HL-60 (cell line): ENCODE measurements at regions not wholly inside any gene's neighbourhood (a gene's known extent, or its start where the extent isn't known, plus 50 kb on each side); places are given as distances from the start of the nearest gene placed in this dataset.

Experiments
- CTCF ChIP-seq: IDR thresholded peaks from one replicate; pipeline ENCODE4 v1.5.1; 2011; ENCODE audit warnings: low read length, control low read depth, inconsistent platforms; ENCODE audit not compliant: insufficient read depth
- POLR2AphosphoS5 ChIP-seq: IDR thresholded peaks from 2 replicates; pipeline ENCODE4 v1.6.1; 2012; ENCODE audit warnings: low read depth
- SPI1 ChIP-seq: IDR thresholded peaks from 2 replicates; pipeline ENCODE4 v1.6.1; 2012; ENCODE audit warnings: low read depth, mild to moderate bottlenecking, borderline replicate concordance

DNA sequence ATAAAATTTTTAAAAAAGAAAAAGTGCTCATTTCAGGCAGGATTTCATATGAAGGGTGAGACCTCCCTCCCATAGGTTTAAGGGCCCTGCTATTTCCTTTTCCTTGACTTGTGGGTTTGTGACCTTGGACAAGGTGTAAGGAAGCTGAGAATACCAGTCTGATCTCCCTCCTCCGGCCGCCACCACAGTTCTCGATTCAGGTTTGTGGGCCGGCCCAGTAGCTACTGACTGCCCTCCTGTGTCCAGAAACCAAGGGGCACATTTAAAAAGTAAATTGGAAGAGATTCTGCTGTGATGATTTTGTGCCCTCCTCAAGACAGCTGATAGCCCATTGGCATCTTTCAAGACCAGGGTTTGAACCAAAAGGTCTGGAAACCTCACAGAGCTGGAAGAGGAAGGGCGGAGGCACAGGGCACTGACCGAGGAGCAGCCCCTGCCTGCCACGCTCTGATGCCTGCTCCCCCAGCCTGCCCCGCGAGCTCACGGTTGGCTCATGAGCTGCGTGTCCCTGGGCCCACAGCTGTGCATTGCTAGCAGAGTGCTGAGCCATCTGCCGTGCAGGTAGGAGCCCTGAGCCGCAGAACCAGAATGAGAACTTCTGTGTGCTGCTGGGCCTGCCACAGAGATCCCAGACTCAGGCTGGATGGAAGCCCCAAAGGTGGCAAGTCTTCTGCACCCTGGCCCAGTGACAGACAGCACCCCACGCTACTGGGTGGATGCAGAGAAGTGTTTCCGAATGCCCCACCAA, 348.7 kb downstream of the NPHP4 start:
- no peak for TF ChIP-seq CTCF
- no peak for TF ChIP-seq POLR2AphosphoS5
- TF ChIP-seq SPI1 = no peak
